Osteocyte (in vitro differentiated cells): ENCODE measurements at regions not wholly inside any gene's neighbourhood (a gene's known extent, or its start where the extent isn't known, plus 50 kb on each side); places are given as distances from the start of the nearest gene placed in this dataset.
A peak's percentile ranks its signal among the peaks of the same experiment; 100 is the strongest.

Source experiments
- DNase-seq: peaks from one replicate; pipeline ENCODE4 v3.0.0; 2021; ENCODE audit warnings: mixed read lengths; ENCODE audit not compliant: unreplicated experiment; ENCODE audit errors: extremely low spot score
- H3K27ac Mint-ChIP-seq: one replicate; pipeline ENCODE4 v1.8.0; 2021; ENCODE audit warnings: mild to moderate bottlenecking, mixed read lengths; ENCODE audit not compliant: unreplicated experiment
- H3K27me3 Mint-ChIP-seq: one replicate; pipeline ENCODE4 v1.8.0; 2021; ENCODE audit warnings: mixed read lengths; ENCODE audit not compliant: unreplicated experiment
- H3K36me3 Mint-ChIP-seq: one replicate; pipeline ENCODE4 v1.8.0; 2021; ENCODE audit warnings: mixed read lengths; ENCODE audit not compliant: unreplicated experiment
- H3K4me1 Mint-ChIP-seq: one replicate; pipeline ENCODE4 v1.8.0; 2021; ENCODE audit warnings: mixed read lengths; ENCODE audit not compliant: unreplicated experiment
- H3K4me3 Mint-ChIP-seq: one replicate; pipeline ENCODE4 v1.8.0; 2021; ENCODE audit warnings: mild to moderate bottlenecking, moderate library complexity, mixed read lengths; ENCODE audit not compliant: unreplicated experiment
- H3K9me3 Mint-ChIP-seq: one replicate; pipeline ENCODE4 v1.8.0; 2021; ENCODE audit warnings: mixed read lengths; ENCODE audit not compliant: unreplicated experiment
- CTCF ChIP-seq: fragments of 200-600 bp; sonication (generic); IDR thresholded peaks from 2 replicates; pipeline ENCODE4 v1.5.0; 2021; ENCODE audit warnings: antibody characterized with exemption, mild to moderate bottlenecking, moderate library complexity

- H3K36me3 Mint-ChIP-seq: no peaks in the 10 kb centered on the region
- peaks cover 61% of the 10 kb centered on the region for H3K4me1 Mint-ChIP-seq
- peak; percentile 21 for TF ChIP-seq CTCF
- H3K9me3 Mint-ChIP-seq: peaks cover 15% of the 10 kb centered on the region
- peak overlapping the region; percentile 85 for H3K27ac Mint-ChIP-seq
- DNase-seq: no peak
- H3K4me3 Mint-ChIP-seq: no peak overlapping the region
- H3K27me3 Mint-ChIP-seq: no peaks in the 10 kb centered on the region
Observed at GRCh38 chr15:95409211-95409610, 921.3 kb upstream of the NR2F2 start.

GRCh38 chr15:95409626-95410310, 920.7 kb upstream of the NR2F2 start:
- Mint-ChIP-seq H3K4me1 (peaks cover 56% of the 10 kb centered on the region), H3K9me3 (peaks cover 13% of the 10 kb centered on the region), H3K27me3 (no peaks in the 10 kb centered on the region), H3K36me3 (no peaks in the 10 kb centered on the region), H3K4me3 (no peak overlapping the region), H3K27ac (peak overlapping the region; percentile 85)
- no peak for DNase-seq
- no peak for TF ChIP-seq CTCF

- Mint-ChIP-seq H3K27ac (no peak overlapping the region), H3K4me3 (no peak overlapping the region), H3K9me3 (peaks cover 9% of the 10 kb centered on the region), H3K4me1 (peaks cover 46% of the 10 kb centered on the region), H3K27me3 (no peaks in the 10 kb centered on the region), H3K36me3 (no peaks in the 10 kb centered on the region)
- TF ChIP-seq CTCF: no peak
- DNase-seq: no peak
Observed at GRCh38 chr15:95410757-95411156, 919.7 kb upstream of the NR2F2 start.

GRCh38 chr15:95416576-95416975, 913.9 kb upstream of the NR2F2 start:
- H3K36me3 Mint-ChIP-seq: no peaks in the 10 kb centered on the region
- peaks cover 15% of the 10 kb centered on the region for H3K4me1 Mint-ChIP-seq
- DNase-seq: no peak
- no peak overlapping the region for H3K27ac Mint-ChIP-seq
- H3K9me3 Mint-ChIP-seq: peaks cover 14% of the 10 kb centered on the region
- no peak for TF ChIP-seq CTCF
- no peaks in the 10 kb centered on the region for H3K27me3 Mint-ChIP-seq
- no peak overlapping the region for H3K4me3 Mint-ChIP-seq

GRCh38 chr15:95417761-95418160, 912.7 kb upstream of the NR2F2 start:
- Mint-ChIP-seq H3K4me3 (no peak overlapping the region), H3K9me3 (peaks cover 13% of the 10 kb centered on the region), H3K27me3 (no peaks in the 10 kb centered on the region), H3K36me3 (peaks cover 4% of the 10 kb centered on the region), H3K27ac (peak overlapping the region; percentile 8), H3K4me1 (peaks cover 13% of the 10 kb centered on the region)
- no peak for DNase-seq
- no peak for TF ChIP-seq CTCF
